ENCODE measurements at regions not wholly inside any gene's neighbourhood (a gene's known extent, or its start where the extent isn't known, plus 50 kb on each side); places are given as distances from the start of the nearest gene placed in this dataset.

- Mint-ChIP-seq H3K4me3 (no peak overlapping the region), H3K27me3 (ENCODE audit: insufficient read depth, low read depth) (peaks cover 5% of the 10 kb centered on the region), H3K9me3 (no peaks in the 10 kb centered on the region), H3K36me3 (no peaks in the 10 kb centered on the region), H3K27ac (no peak overlapping the region), H3K4me1 (peaks cover 3% of the 10 kb centered on the region)
- H3K36me3 ChIP-seq: no peaks in the 10 kb centered on the region
- H3K4me3 ChIP-seq: no peak overlapping the region
- H3K9me3 ChIP-seq (ENCODE audit: low read depth): no peaks in the 10 kb centered on the region
- no peaks in the 10 kb centered on the region for H3K27me3 ChIP-seq
- no peak for TF ChIP-seq EZH2 (IDR thresholded peaks at IDR 0.05)
- no peak for TF ChIP-seq CTCF (IDR thresholded peaks at IDR 0.05)
- no peak for TF ChIP-seq EZH2phosphoT487 (IDR thresholded peaks at IDR 0.05)
- H3K79me2 ChIP-seq (ENCODE audit: low read depth): no peaks in the 10 kb centered on the region
- H4K20me1 ChIP-seq (ENCODE audit: low read depth): no peaks in the 10 kb centered on the region
- peaks cover 5% of the 10 kb centered on the region for H3K4me1 ChIP-seq
- H3F3A ChIP-seq (ENCODE audit: low read depth): no peaks in the 10 kb centered on the region
- no peak for DNase-seq (ENCODE audit: low spot score)
- no peak overlapping the region for H3K27ac ChIP-seq
- H3K9ac ChIP-seq: no peak overlapping the region
- no peak overlapping the region for H2AFZ ChIP-seq (replicated peaks)
- no peak overlapping the region for H3K4me2 ChIP-seq
Measured at GRCh38 chr5:8956659-8957058, 589.2 kb downstream of the SEMA5A start.

GRCh38 chr5:8958602-8959001 lies 587.3 kb downstream of the SEMA5A start:
- Mint-ChIP-seq H3K36me3 (no peaks in the 10 kb centered on the region), H3K27me3 (ENCODE audit: insufficient read depth, low read depth) (peaks cover 5% of the 10 kb centered on the region), H3K4me1 (peaks cover 9% of the 10 kb centered on the region), H3K9me3 (no peaks in the 10 kb centered on the region), H3K4me3 (no peak overlapping the region), H3K27ac (no peak overlapping the region)
- no peaks in the 10 kb centered on the region for H3K27me3 ChIP-seq
- no peak overlapping the region for H3K4me3 ChIP-seq
- H3K9me3 ChIP-seq (ENCODE audit: low read depth): no peaks in the 10 kb centered on the region
- TF ChIP-seq CTCF (IDR thresholded peaks at IDR 0.05): no peak
- no peak for TF ChIP-seq EZH2phosphoT487 (IDR thresholded peaks at IDR 0.05)
- H2AFZ ChIP-seq (replicated peaks): no peak overlapping the region
- no peak for DNase-seq (ENCODE audit: low spot score)
- no peaks in the 10 kb centered on the region for H3K36me3 ChIP-seq
- H3K9ac ChIP-seq: no peak overlapping the region
- H3K79me2 ChIP-seq (ENCODE audit: low read depth): no peaks in the 10 kb centered on the region
- no peaks in the 10 kb centered on the region for H3F3A ChIP-seq (ENCODE audit: low read depth)
- no peaks in the 10 kb centered on the region for H4K20me1 ChIP-seq (ENCODE audit: low read depth)
- H3K4me2 ChIP-seq: no peak overlapping the region
- H3K4me1 ChIP-seq: peaks cover 5% of the 10 kb centered on the region
- H3K27ac ChIP-seq: no peak overlapping the region

- Histone ChIP-seq H3K4me3 (no peak overlapping the region), H3K9me3 (ENCODE audit: low read depth) (no peaks in the 10 kb centered on the region), H3F3A (ENCODE audit: low read depth) (no peaks in the 10 kb centered on the region), H3K9ac (no peak overlapping the region), H3K27me3 (no peaks in the 10 kb centered on the region), H3K27ac (no peak overlapping the region), H3K36me3 (no peaks in the 10 kb centered on the region), H3K4me1 (peaks cover 2% of the 10 kb centered on the region), H4K20me1 (ENCODE audit: low read depth) (no peaks in the 10 kb centered on the region), H3K4me2 (no peak overlapping the region), H3K79me2 (ENCODE audit: low read depth) (no peaks in the 10 kb centered on the region), H2AFZ (replicated peaks) (no peak overlapping the region)
- Mint-ChIP-seq H3K27me3 (ENCODE audit: insufficient read depth, low read depth) (peaks cover 5% of the 10 kb centered on the region), H3K36me3 (no peaks in the 10 kb centered on the region), H3K4me3 (no peak overlapping the region), H3K27ac (no peak overlapping the region), H3K9me3 (no peaks in the 10 kb centered on the region), H3K4me1 (peaks cover 9% of the 10 kb centered on the region)
- TF ChIP-seq EZH2phosphoT487 (IDR thresholded peaks at IDR 0.05) (no peak), CTCF (IDR thresholded peaks at IDR 0.05) (no peak), EZH2 (IDR thresholded peaks at IDR 0.05) (no peak)
- no peak for DNase-seq (ENCODE audit: low spot score)
Measured at GRCh38 chr5:8961219-8961618, 584.7 kb downstream of the SEMA5A start.

DNA sequence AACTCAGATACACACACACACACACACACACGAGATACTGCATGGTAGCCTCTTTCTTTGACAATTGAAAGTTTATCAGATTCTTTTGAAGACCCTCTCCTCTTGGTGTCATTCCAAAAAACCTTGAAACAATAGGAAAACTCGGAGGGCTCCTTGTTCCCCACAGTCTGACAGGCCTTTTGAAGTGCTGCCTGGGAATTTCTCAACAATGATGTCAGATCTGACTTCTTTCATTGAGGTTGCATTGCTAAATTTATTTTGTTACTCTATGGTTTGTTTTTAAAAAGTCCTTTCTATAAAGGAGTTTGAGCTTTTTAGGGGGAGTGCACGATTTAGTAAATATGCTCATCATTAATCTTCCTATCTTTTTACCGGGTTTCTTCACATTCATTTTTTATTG lies 583.9 kb downstream of the SEMA5A start:
- Histone ChIP-seq H3K27ac (no peak overlapping the region), H3K9ac (no peak overlapping the region), H3K4me3 (no peak overlapping the region), H3K79me2 (ENCODE audit: low read depth) (no peaks in the 10 kb centered on the region), H3K36me3 (no peaks in the 10 kb centered on the region), H3K4me1 (peaks cover 2% of the 10 kb centered on the region), H3F3A (ENCODE audit: low read depth) (no peaks in the 10 kb centered on the region), H4K20me1 (ENCODE audit: low read depth) (no peaks in the 10 kb centered on the region), H3K4me2 (no peak overlapping the region), H3K9me3 (ENCODE audit: low read depth) (no peaks in the 10 kb centered on the region), H2AFZ (replicated peaks) (no peak overlapping the region), H3K27me3 (no peaks in the 10 kb centered on the region)
- Mint-ChIP-seq H3K4me1 (peaks cover 9% of the 10 kb centered on the region), H3K27me3 (ENCODE audit: insufficient read depth, low read depth) (peaks cover 5% of the 10 kb centered on the region), H3K36me3 (no peaks in the 10 kb centered on the region), H3K9me3 (no peaks in the 10 kb centered on the region), H3K27ac (no peak overlapping the region), H3K4me3 (no peak overlapping the region)
- no peak for TF ChIP-seq EZH2phosphoT487 (IDR thresholded peaks at IDR 0.05)
- no peak for TF ChIP-seq EZH2 (IDR thresholded peaks at IDR 0.05)
- no peak for TF ChIP-seq CTCF (IDR thresholded peaks at IDR 0.05)
- no peak for DNase-seq (ENCODE audit: low spot score)
